ENCODE measurements at regions not wholly inside any gene's neighbourhood (a gene's known extent, or its start where the extent isn't known, plus 50 kb on each side); places are given as distances from the start of the nearest gene placed in this dataset.

DNA sequence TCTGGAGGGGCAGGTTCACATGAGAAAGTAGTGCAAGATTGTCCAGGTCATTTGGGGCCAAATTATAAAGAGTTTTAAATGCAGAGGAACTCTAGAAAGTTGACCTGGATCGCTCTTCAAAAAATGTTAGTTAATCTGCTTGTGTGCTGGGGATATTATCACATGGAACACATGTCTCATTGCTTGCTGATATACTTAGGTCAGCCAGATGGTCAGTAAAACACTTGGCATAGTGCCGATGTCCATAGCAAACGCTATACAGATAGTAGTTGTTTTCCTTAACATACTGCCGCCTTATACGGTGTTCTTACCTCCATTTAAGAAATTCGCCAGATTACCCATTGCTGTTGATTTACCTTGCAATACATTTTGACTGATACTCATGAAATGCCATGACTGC is 103.4 kb upstream of the CWC22 start:
- 96% methylated on average over 6 of the region's 6 CpGs for WGBS
- Histone ChIP-seq H3K27ac (no peak overlapping the region), H3K4me1 (replicated peaks) (no peaks in the 10 kb centered on the region), H3K36me3 (no peaks in the 10 kb centered on the region), H3K4me3 (no peak overlapping the region), H3K27me3 (replicated peaks; ENCODE audit: insufficient read depth) (no peaks in the 10 kb centered on the region), H3K9me3 (no peaks in the 10 kb centered on the region)
- no peak for TF ChIP-seq CTCF (IDR thresholded peaks at IDR 0.05)
- no peak for TF ChIP-seq POLR2AphosphoS5 (IDR thresholded peaks at IDR 0.05)
- TF ChIP-seq POLR2A (IDR thresholded peaks at IDR 0.05) = no peak
- intact Hi-C loops (cut with DNase I) = no loop called here
- no peak for DNase-seq (ENCODE audit: low spot score)

DNA sequence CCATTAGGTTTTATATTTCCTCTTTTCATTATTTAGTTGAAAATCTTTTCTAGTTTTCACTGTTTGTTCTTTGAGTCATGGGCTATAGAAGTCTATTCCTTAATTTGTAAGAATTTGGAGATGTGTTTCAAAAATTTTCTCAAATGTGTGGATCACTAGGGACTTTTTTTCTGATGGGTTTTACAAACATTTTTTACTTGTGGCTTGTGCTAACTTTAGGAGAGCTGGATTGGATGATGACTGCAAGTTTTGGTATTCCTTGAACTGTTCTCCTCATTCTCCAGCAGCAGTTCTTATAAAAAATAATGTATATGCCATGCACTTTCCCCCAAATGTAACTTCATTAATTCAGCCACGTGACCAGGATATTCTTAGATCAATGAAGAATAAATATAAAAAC is 94.7 kb upstream of the CWC22 start:
- H3K27me3 ChIP-seq (replicated peaks; ENCODE audit: insufficient read depth) = no peaks in the 10 kb centered on the region
- H3K4me1 ChIP-seq (replicated peaks) = no peaks in the 10 kb centered on the region
- no peak overlapping the region for H3K4me3 ChIP-seq
- 85% methylated on average over 1 of the region's 1 CpG for WGBS
- no peaks in the 10 kb centered on the region for H3K9me3 ChIP-seq
- H3K36me3 ChIP-seq = no peaks in the 10 kb centered on the region
- TF ChIP-seq CTCF (IDR thresholded peaks at IDR 0.05) = no peak
- no peak for TF ChIP-seq POLR2A (IDR thresholded peaks at IDR 0.05)
- TF ChIP-seq POLR2AphosphoS5 (IDR thresholded peaks at IDR 0.05) = no peak
- intact Hi-C loops (cut with DNase I) = no loop called here
- no peak for DNase-seq (ENCODE audit: low spot score)
- H3K27ac ChIP-seq = no peak overlapping the region

DNA sequence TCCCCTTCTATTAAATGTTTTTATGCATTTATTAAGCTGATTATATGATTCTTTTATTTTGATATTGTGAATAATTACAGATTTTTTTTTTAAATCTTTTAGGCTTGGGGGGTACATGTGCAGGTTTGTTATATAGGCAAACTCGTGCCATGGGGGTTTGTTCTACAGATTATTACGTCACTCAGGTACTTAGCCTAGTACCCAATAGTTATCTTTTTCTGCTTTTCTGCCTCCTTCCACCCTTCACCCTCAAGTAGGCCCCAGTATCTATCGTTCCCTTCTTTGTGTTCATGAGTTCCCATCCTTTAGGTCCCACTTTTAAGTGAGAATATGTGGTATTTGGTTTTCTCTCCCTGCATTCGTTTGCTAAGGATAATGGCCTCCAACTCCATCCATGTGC is 92.2 kb upstream of the CWC22 start:
- Histone ChIP-seq H3K9me3 (no peaks in the 10 kb centered on the region), H3K4me1 (replicated peaks) (no peaks in the 10 kb centered on the region), H3K36me3 (no peaks in the 10 kb centered on the region), H3K4me3 (no peak overlapping the region), H3K27me3 (replicated peaks; ENCODE audit: insufficient read depth) (no peaks in the 10 kb centered on the region), H3K27ac (no peak overlapping the region)
- TF ChIP-seq CTCF (IDR thresholded peaks at IDR 0.05) (no peak), POLR2AphosphoS5 (IDR thresholded peaks at IDR 0.05) (no peak), POLR2A (IDR thresholded peaks at IDR 0.05) (no peak)
- DNase-seq (ENCODE audit: low spot score) = no peak
- intact Hi-C loops (cut with DNase I) = no loop called here
- 85% methylated on average over 4 of the region's 4 CpGs for WGBS

- DNase-seq (ENCODE audit: low spot score) = no peak
- Histone ChIP-seq H3K36me3 (no peaks in the 10 kb centered on the region), H3K9me3 (no peaks in the 10 kb centered on the region), H3K4me1 (replicated peaks) (no peaks in the 10 kb centered on the region), H3K27me3 (replicated peaks; ENCODE audit: insufficient read depth) (no peaks in the 10 kb centered on the region), H3K27ac (no peak overlapping the region), H3K4me3 (no peak overlapping the region)
- intact Hi-C loops (cut with DNase I) = no loop called here
- no peak for TF ChIP-seq CTCF (IDR thresholded peaks at IDR 0.05)
- TF ChIP-seq POLR2A (IDR thresholded peaks at IDR 0.05) = no peak
- TF ChIP-seq POLR2AphosphoS5 (IDR thresholded peaks at IDR 0.05) = no peak
Measured at GRCh38 chr2:180085144-180085543, 78.0 kb upstream of the CWC22 start.

GRCh38 chr2:180077295-180077906 is 70.3 kb upstream of the CWC22 start:
- Histone ChIP-seq H3K27ac (no peak overlapping the region), H3K4me1 (replicated peaks) (no peaks in the 10 kb centered on the region), H3K4me3 (no peak overlapping the region), H3K27me3 (replicated peaks; ENCODE audit: insufficient read depth) (no peaks in the 10 kb centered on the region), H3K9me3 (no peaks in the 10 kb centered on the region), H3K36me3 (no peaks in the 10 kb centered on the region)
- no peak for TF ChIP-seq POLR2AphosphoS5 (IDR thresholded peaks at IDR 0.05)
- peak in 3 of 4 experiments; percentile 43 to 53 (median 46) for TF ChIP-seq CTCF (IDR thresholded peaks at IDR 0.05)
- TF ChIP-seq POLR2A (IDR thresholded peaks at IDR 0.05) = no peak
- intact Hi-C loops (cut with DNase I) = no loop called here
- no peak for DNase-seq (ENCODE audit: low spot score)
- 14% methylated on average over 3 of the region's 3 CpGs for WGBS
